SIG-M5 (cell line): ENCODE measurements at regions not wholly inside any gene's neighbourhood (a gene's known extent, or its start where the extent isn't known, plus 50 kb on each side); places are given as distances from the start of the nearest gene placed in this dataset.

Source experiments
- DNase-seq: peaks from one replicate; lab custom pipeline; 2025; lab: John Stamatoyannopoulos, UW

GRCh38 chr1:243944429-243945160 is 94.6 kb upstream of the AKT3 start:
- DNase-seq = no peak

- DNase-seq = no peak
These were observed 93.8 kb upstream of the AKT3 start for GRCh38 chr1:243943671-243944428.

- DNase-seq = no peak
These were observed 92.4 kb upstream of the AKT3 start for GRCh38 chr1:243942196-243943150.

- DNase-seq = no peak
These were observed 90.4 kb upstream of the AKT3 start for GRCh38 chr1:243940451-243940850.

- DNase-seq = no peak
These were observed 89.3 kb upstream of the AKT3 start for GRCh38 chr1:243939167-243939848.

- DNase-seq = no peak
These were observed 88.2 kb upstream of the AKT3 start for GRCh38 chr1:243938208-243938607.

- DNase-seq = no peak
These were observed 83.5 kb upstream of the AKT3 start for GRCh38 chr1:243933495-243933894.

GRCh38 chr1:243931957-243932356 is 81.9 kb upstream of the AKT3 start:
- no peak for DNase-seq

GRCh38 chr1:243930822-243931671 is 81.0 kb upstream of the AKT3 start:
- no peak for DNase-seq

- DNase-seq = no peak
These were observed 77.3 kb upstream of the AKT3 start for GRCh38 chr1:243927381-243927780.

GRCh38 chr1:243926803-243927245 is 76.8 kb upstream of the AKT3 start:
- DNase-seq = no peak

- DNase-seq = no peak
These were observed 76.3 kb upstream of the AKT3 start for GRCh38 chr1:243926299-243926698.

- DNase-seq = no peak
These were observed 74.7 kb upstream of the AKT3 start for GRCh38 chr1:243924588-243925349.

- DNase-seq = no peak
These were observed 74.1 kb upstream of the AKT3 start for GRCh38 chr1:243924188-243924587.

GRCh38 chr1:243923292-243924171 is 73.5 kb upstream of the AKT3 start:
- no peak for DNase-seq

- no peak for DNase-seq
These were observed 71.1 kb upstream of the AKT3 start for GRCh38 chr1:243921111-243921510.

- no peak for DNase-seq
These were observed 68.0 kb upstream of the AKT3 start for GRCh38 chr1:243917863-243918565.

- DNase-seq = no peak
These were observed 67.3 kb upstream of the AKT3 start for GRCh38 chr1:243917177-243917862.
